SU-DHL-6 (cell line): ENCODE measurements at regions not wholly inside any gene's neighbourhood (a gene's known extent, or its start where the extent isn't known, plus 50 kb on each side); places are given as distances from the start of the nearest gene placed in this dataset.

Source experiments
- H2AFZ ChIP-seq: fragments of 200-600 bp; sonication (generic); 2 replicates; pipeline ENCODE4 v1.6.1; 2014; ENCODE audit warnings: low read depth, mild to moderate bottlenecking, moderate library complexity, mixed read lengths, antibody characterized with exemption, low read length; ENCODE audit not compliant: severe bottlenecking
- H3F3A ChIP-seq: fragments of 200-600 bp; shearing (Covaris generic); 2 replicates; pipeline ENCODE4 v1.6.0; 2016; ENCODE audit warnings: antibody characterized with exemption, mild to moderate bottlenecking; ENCODE audit not compliant: insufficient read depth
- H3K27ac ChIP-seq: fragments of 200-600 bp; sonication (generic); 2 replicates; pipeline ENCODE4 v1.5.1; 2016; ENCODE audit warnings: low read depth, mild to moderate bottlenecking, low read length, moderate library complexity, mixed read lengths
- H3K27me3 ChIP-seq: fragments of 200-600 bp; sonication (generic), shearing (Covaris generic); 2 replicates; pipeline ENCODE4 v1.6.0; 2014; ENCODE audit warnings: mild to moderate bottlenecking, low read length
- H3K36me3 ChIP-seq: fragments of 200-600 bp; sonication (generic); 2 replicates; pipeline ENCODE4 v1.6.1; 2014; ENCODE audit warnings: mild to moderate bottlenecking, low read length, mixed read lengths
- H3K4me2 ChIP-seq: fragments of 300-600, 200-600 bp; shearing (Covaris generic), sonication (generic); 2 replicates; pipeline ENCODE4 v1.6.0; 2014; ENCODE audit warnings: low read length, low read depth, mild to moderate bottlenecking; ENCODE audit not compliant: poor library complexity, severe bottlenecking
- H3K4me3 ChIP-seq: fragments of 200-600 bp; sonication (generic); 2 replicates; pipeline ENCODE4 v1.5.1; 2014; ENCODE audit warnings: antibody characterized with exemption, low read length, mild to moderate bottlenecking, mixed read lengths; ENCODE audit not compliant: insufficient read depth, poor library complexity, severe bottlenecking
- H3K79me2 ChIP-seq: fragments of 200-600 bp; sonication (generic); 2 replicates; pipeline ENCODE4 v1.6.1; 2014; ENCODE audit warnings: mild to moderate bottlenecking, low read length, moderate library complexity; ENCODE audit not compliant: insufficient read depth
- H3K9ac ChIP-seq: fragments of 200-600 bp; sonication (generic); 2 replicates; pipeline ENCODE4 v1.7.0; 2014; ENCODE audit warnings: mild to moderate bottlenecking, low read length
- H3K9me2 ChIP-seq: fragments of 200-600 bp; sonication (generic); replicated peaks from 2 replicates; pipeline ENCODE4 v1.6.1; 2014; ENCODE audit warnings: low read length; ENCODE audit not compliant: insufficient read depth
- H3K9me3 ChIP-seq: fragments of 200-600 bp; sonication (generic); 2 replicates; pipeline ENCODE4 v1.6.1; 2014; ENCODE audit warnings: low read length, mixed read lengths; ENCODE audit not compliant: insufficient read depth
- H4K20me1 ChIP-seq: fragments of 200-600 bp; sonication (generic); 2 replicates; pipeline ENCODE4 v1.6.1; 2014; ENCODE audit warnings: low read depth, mild to moderate bottlenecking, antibody characterized with exemption, low read length, moderate library complexity, mixed read lengths
- CTCF ChIP-seq: fragments of 200-600 bp; sonication (generic); IDR thresholded peaks from one replicate; pipeline ENCODE4 v1.5.1; 2017; ENCODE audit warnings: antibody characterized with exemption, mild to moderate bottlenecking, low read length, moderate library complexity; ENCODE audit not compliant: insufficient read depth, poor library complexity, severe bottlenecking
- EZH2phosphoT487 ChIP-seq: fragments of 200-600 bp; sonication (generic), shearing (Covaris generic); conservative IDR thresholded peaks from 2 replicates; pipeline ENCODE4 v1.6.1; 2018; ENCODE audit warnings: mild to moderate bottlenecking, antibody characterized with exemption, low read length, moderate library complexity, mixed read lengths

- H3F3A ChIP-seq, result no peaks in the 10 kb centered on the region
- no peaks in the 10 kb centered on the region for H3K9me2 ChIP-seq
- no peaks in the 10 kb centered on the region for H3K36me3 ChIP-seq
- H3K9me3 ChIP-seq, result no peaks in the 10 kb centered on the region
- H2AFZ ChIP-seq, result no peak overlapping the region
- TF ChIP-seq CTCF, result no peak
- no peak for TF ChIP-seq EZH2phosphoT487
- no peak overlapping the region for H3K27ac ChIP-seq
- no peaks in the 10 kb centered on the region for H3K79me2 ChIP-seq
- H3K9ac ChIP-seq, result no peak overlapping the region
- H3K4me3 ChIP-seq, result no peak overlapping the region
- no peaks in the 10 kb centered on the region for H3K27me3 ChIP-seq
- no peak overlapping the region for H3K4me2 ChIP-seq
- H4K20me1 ChIP-seq, result no peaks in the 10 kb centered on the region
Observed at GRCh38 chr18:2050702-2051201, 520.6 kb downstream of the METTL4 start.

GRCh38 chr18:2053490-2054089, 517.7 kb downstream of the METTL4 start:
- Histone ChIP-seq H2AFZ (no peak overlapping the region), H3K27ac (no peak overlapping the region), H3K4me2 (no peak overlapping the region), H3F3A (no peaks in the 10 kb centered on the region), H3K79me2 (no peaks in the 10 kb centered on the region), H3K9ac (no peak overlapping the region), H3K9me3 (no peaks in the 10 kb centered on the region), H3K4me3 (no peak overlapping the region), H3K36me3 (no peaks in the 10 kb centered on the region), H4K20me1 (no peaks in the 10 kb centered on the region), H3K27me3 (no peaks in the 10 kb centered on the region), H3K9me2 (no peaks in the 10 kb centered on the region)
- TF ChIP-seq CTCF, result no peak
- no peak for TF ChIP-seq EZH2phosphoT487

- no peak overlapping the region for H3K27ac ChIP-seq
- no peaks in the 10 kb centered on the region for H3K9me2 ChIP-seq
- H2AFZ ChIP-seq, result no peak overlapping the region
- H3F3A ChIP-seq, result no peaks in the 10 kb centered on the region
- TF ChIP-seq EZH2phosphoT487 (no peak), CTCF (no peak)
- H4K20me1 ChIP-seq, result no peaks in the 10 kb centered on the region
- H3K27me3 ChIP-seq, result no peaks in the 10 kb centered on the region
- H3K9me3 ChIP-seq, result no peaks in the 10 kb centered on the region
- no peaks in the 10 kb centered on the region for H3K79me2 ChIP-seq
- H3K9ac ChIP-seq, result no peak overlapping the region
- no peaks in the 10 kb centered on the region for H3K36me3 ChIP-seq
- no peak overlapping the region for H3K4me3 ChIP-seq
- no peak overlapping the region for H3K4me2 ChIP-seq
Observed at GRCh38 chr18:2059336-2059735, 512.0 kb downstream of the METTL4 start.
